ENCODE measurements at regions not wholly inside any gene's neighbourhood (a gene's known extent, or its start where the extent isn't known, plus 50 kb on each side); places are given as distances from the start of the nearest gene placed in this dataset.

- no peaks in the 10 kb centered on the region for H4K20me1 ChIP-seq (ENCODE audit: insufficient read depth)
- no peak for TF ChIP-seq CTCF (conservative IDR thresholded peaks at IDR 0.05; ENCODE audit: low read depth, low read length)
- no peak overlapping the region for H3K4me3 ChIP-seq (IDR thresholded peaks at IDR 0.05; ENCODE audit: insufficient read depth, low read depth, low read length)
- no peak overlapping the region for H3K9ac ChIP-seq
- H3K27ac ChIP-seq: no peak overlapping the region
- no peaks in the 10 kb centered on the region for H3K36me3 ChIP-seq (ENCODE audit: insufficient read depth)
- no peaks in the 10 kb centered on the region for H3K79me2 ChIP-seq (ENCODE audit: insufficient read depth, low read depth)
- no peak overlapping the region for H3K4me2 ChIP-seq
- H3K27me3 ChIP-seq (ENCODE audit: insufficient read depth, low read depth): no peaks in the 10 kb centered on the region
- no peak overlapping the region for H2AFZ ChIP-seq (ENCODE audit: low read depth)
- no peaks in the 10 kb centered on the region for H3K4me1 ChIP-seq (ENCODE audit: low read depth, poor library complexity, severe bottlenecking)
Measured at GRCh38 chr12:76173756-76174155, 89.3 kb upstream of the NAP1L1 start.

GRCh38 chr12:76158518-76159321 lies 74.2 kb upstream of the NAP1L1 start:
- no peak overlapping the region for H3K9ac ChIP-seq
- H3K4me1 ChIP-seq (ENCODE audit: low read depth, poor library complexity, severe bottlenecking): peaks cover 20% of the 10 kb centered on the region
- H4K20me1 ChIP-seq (ENCODE audit: insufficient read depth): no peaks in the 10 kb centered on the region
- no peak overlapping the region; the same call in 1 of the 2 replicates for H3K27ac ChIP-seq
- no peaks in the 10 kb centered on the region for H3K36me3 ChIP-seq (ENCODE audit: insufficient read depth)
- no peaks in the 10 kb centered on the region for H3K79me2 ChIP-seq (ENCODE audit: insufficient read depth, low read depth)
- peaks cover 42% of the 10 kb centered on the region; the same call in 1 of the 2 replicates for H3K27me3 ChIP-seq (ENCODE audit: insufficient read depth, low read depth)
- peak overlapping the region; percentile 77 for H3K4me2 ChIP-seq
- no peak overlapping the region for H3K4me3 ChIP-seq (IDR thresholded peaks at IDR 0.05; ENCODE audit: insufficient read depth, low read depth, low read length)
- 0 out of 2 replicates have a peak overlapping the region, but pooled peaks have one; percentile 9 for H2AFZ ChIP-seq (ENCODE audit: low read depth)
- TF ChIP-seq CTCF (conservative IDR thresholded peaks at IDR 0.05; ENCODE audit: low read depth, low read length): peak; percentile 96

GRCh38 chr12:76156726-76157125 lies 72.2 kb upstream of the NAP1L1 start:
- Histone ChIP-seq H3K27ac (no peak overlapping the region), H3K4me3 (IDR thresholded peaks at IDR 0.05; ENCODE audit: insufficient read depth, low read depth, low read length) (no peak overlapping the region)
- no peak for TF ChIP-seq CTCF (conservative IDR thresholded peaks at IDR 0.05; ENCODE audit: low read depth, low read length)

GRCh38 chr12:76156314-76156713 lies 71.8 kb upstream of the NAP1L1 start:
- Histone ChIP-seq H3K9ac (no peak overlapping the region), H3K36me3 (ENCODE audit: insufficient read depth) (no peaks in the 10 kb centered on the region), H3K4me1 (ENCODE audit: low read depth, poor library complexity, severe bottlenecking) (peaks cover 20% of the 10 kb centered on the region), H3K27ac (no peak overlapping the region), H3K4me3 (IDR thresholded peaks at IDR 0.05; ENCODE audit: insufficient read depth, low read depth, low read length) (no peak overlapping the region), H3K4me2 (no peak overlapping the region), H2AFZ (ENCODE audit: low read depth) (no peak overlapping the region), H3K79me2 (ENCODE audit: insufficient read depth, low read depth) (no peaks in the 10 kb centered on the region), H3K27me3 (ENCODE audit: insufficient read depth, low read depth) (peaks cover 39% of the 10 kb centered on the region; the same call in 1 of the 2 replicates), H4K20me1 (ENCODE audit: insufficient read depth) (no peaks in the 10 kb centered on the region)
- TF ChIP-seq CTCF (conservative IDR thresholded peaks at IDR 0.05; ENCODE audit: low read depth, low read length): no peak

More at GRCh38 chr12:76156726-76157125, 72.2 kb upstream of the NAP1L1 start:
- Histone ChIP-seq H3K9ac (no peak overlapping the region), H3K36me3 (ENCODE audit: insufficient read depth) (no peaks in the 10 kb centered on the region), H3K27me3 (ENCODE audit: insufficient read depth, low read depth) (peaks cover 42% of the 10 kb centered on the region; the same call in 1 of the 2 replicates), H3K79me2 (ENCODE audit: insufficient read depth, low read depth) (no peaks in the 10 kb centered on the region), H4K20me1 (ENCODE audit: insufficient read depth) (no peaks in the 10 kb centered on the region), H3K4me1 (ENCODE audit: low read depth, poor library complexity, severe bottlenecking) (peaks cover 20% of the 10 kb centered on the region), H3K4me2 (no peak overlapping the region), H2AFZ (ENCODE audit: low read depth) (no peak overlapping the region)
